ENCODE measurements at regions not wholly inside any gene's neighbourhood (a gene's known extent, or its start where the extent isn't known, plus 50 kb on each side); places are given as distances from the start of the nearest gene placed in this dataset.

GRCh38 chr2:217325251-217325650 lies 465.4 kb upstream of the TNP1 start (continued):
- TF ChIP-seq CREB1 (CRISPR knock-in tag; IDR thresholded peaks at IDR 0.05; ENCODE audit: low read depth) (no peak), ZNF114 (CRISPR knock-in tag; IDR thresholded peaks at IDR 0.05) (no peak), ZNF331 (CRISPR knock-in tag; IDR thresholded peaks at IDR 0.05; ENCODE audit: low read depth) (no peak), POLR2AphosphoS5 (IDR thresholded peaks at IDR 0.05; ENCODE audit: low read depth) (no peak), JUNB (IDR thresholded peaks at IDR 0.05; ENCODE audit: unreplicated experiment) (no peak)
- TF ChIP-seq, protein P1, sequence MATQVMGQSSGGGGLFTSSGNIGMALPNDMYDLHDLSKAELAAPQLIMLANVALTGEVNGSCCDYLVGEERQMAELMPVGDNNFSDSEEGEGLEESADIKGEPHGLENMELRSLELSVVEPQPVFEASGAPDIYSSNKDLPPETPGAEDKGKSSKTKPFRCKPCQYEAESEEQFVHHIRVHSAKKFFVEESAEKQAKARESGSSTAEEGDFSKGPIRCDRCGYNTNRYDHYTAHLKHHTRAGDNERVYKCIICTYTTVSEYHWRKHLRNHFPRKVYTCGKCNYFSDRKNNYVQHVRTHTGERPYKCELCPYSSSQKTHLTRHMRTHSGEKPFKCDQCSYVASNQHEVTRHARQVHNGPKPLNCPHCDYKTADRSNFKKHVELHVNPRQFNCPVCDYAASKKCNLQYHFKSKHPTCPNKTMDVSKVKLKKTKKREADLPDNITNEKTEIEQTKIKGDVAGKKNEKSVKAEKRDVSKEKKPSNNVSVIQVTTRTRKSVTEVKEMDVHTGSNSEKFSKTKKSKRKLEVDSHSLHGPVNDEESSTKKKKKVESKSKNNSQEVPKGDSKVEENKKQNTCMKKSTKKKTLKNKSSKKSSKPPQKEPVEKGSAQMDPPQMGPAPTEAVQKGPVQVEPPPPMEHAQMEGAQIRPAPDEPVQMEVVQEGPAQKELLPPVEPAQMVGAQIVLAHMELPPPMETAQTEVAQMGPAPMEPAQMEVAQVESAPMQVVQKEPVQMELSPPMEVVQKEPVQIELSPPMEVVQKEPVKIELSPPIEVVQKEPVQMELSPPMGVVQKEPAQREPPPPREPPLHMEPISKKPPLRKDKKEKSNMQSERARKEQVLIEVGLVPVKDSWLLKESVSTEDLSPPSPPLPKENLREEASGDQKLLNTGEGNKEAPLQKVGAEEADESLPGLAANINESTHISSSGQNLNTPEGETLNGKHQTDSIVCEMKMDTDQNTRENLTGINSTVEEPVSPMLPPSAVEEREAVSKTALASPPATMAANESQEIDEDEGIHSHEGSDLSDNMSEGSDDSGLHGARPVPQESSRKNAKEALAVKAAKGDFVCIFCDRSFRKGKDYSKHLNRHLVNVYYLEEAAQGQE (IDR thresholded peaks at IDR 0.05; ENCODE audit: unreplicated experiment): no peak

DNA sequence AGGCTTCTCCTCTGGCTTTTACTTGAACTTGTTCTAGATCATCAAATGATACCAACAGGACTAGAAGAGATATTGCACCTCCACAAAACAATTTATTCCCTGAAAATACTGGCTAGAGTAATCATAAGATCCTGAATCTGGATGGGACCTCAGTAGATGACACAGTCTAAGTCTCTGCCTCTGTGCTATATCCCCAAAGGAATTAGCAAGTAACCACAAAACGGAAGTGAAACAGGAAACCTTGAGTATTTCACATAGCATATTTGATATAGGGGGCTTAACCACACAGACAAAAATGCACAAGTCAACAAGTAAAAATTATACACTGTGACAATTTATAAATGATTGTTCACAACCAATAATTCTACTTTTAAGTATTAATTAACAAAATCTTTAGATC lies 456.9 kb upstream of the TNP1 start:
- Histone ChIP-seq H3K9me2 (ENCODE audit: insufficient read depth) (no peaks in the 10 kb centered on the region; the same call in 1 of the 2 replicates), H2AFZ (no peak overlapping the region), H4K20me1 (replicated peaks; ENCODE audit: insufficient read depth) (no peaks in the 10 kb centered on the region), H3K36me3 (ENCODE audit: insufficient read depth) (no peaks in the 10 kb centered on the region), H3F3A (replicated peaks; ENCODE audit: low read depth) (no peaks in the 10 kb centered on the region), H3K4me2 (no peak overlapping the region), H3K4me3 (no peak overlapping the region), H3K4me1 (ENCODE audit: insufficient read depth) (no peaks in the 10 kb centered on the region), H3K27ac (ENCODE audit: low read depth) (no peak overlapping the region), H3K79me2 (replicated peaks; ENCODE audit: insufficient read depth) (no peaks in the 10 kb centered on the region), H3K27me3 (ENCODE audit: insufficient read depth) (no peaks in the 10 kb centered on the region)
- Mint-ChIP-seq H3K9me3 (peaks cover 7% of the 10 kb centered on the region), H3K27ac (no peak overlapping the region), H3K36me3 (ENCODE audit: low read depth) (peaks cover 5% of the 10 kb centered on the region), H3K27me3 (ENCODE audit: insufficient read depth, low read depth, poor library complexity) (no peaks in the 10 kb centered on the region), H3K4me1 (no peaks in the 10 kb centered on the region), H3K4me3 (no peak overlapping the region)
- TF ChIP-seq NANOG (IDR thresholded peaks at IDR 0.05; ENCODE audit: borderline replicate concordance): no peak
- TF ChIP-seq STAT1 (IDR thresholded peaks at IDR 0.05; ENCODE audit: unreplicated experiment): no peak
- ATAC-seq (no peak), DNase-seq (ENCODE audit: low spot score) (no peak)

DNA sequence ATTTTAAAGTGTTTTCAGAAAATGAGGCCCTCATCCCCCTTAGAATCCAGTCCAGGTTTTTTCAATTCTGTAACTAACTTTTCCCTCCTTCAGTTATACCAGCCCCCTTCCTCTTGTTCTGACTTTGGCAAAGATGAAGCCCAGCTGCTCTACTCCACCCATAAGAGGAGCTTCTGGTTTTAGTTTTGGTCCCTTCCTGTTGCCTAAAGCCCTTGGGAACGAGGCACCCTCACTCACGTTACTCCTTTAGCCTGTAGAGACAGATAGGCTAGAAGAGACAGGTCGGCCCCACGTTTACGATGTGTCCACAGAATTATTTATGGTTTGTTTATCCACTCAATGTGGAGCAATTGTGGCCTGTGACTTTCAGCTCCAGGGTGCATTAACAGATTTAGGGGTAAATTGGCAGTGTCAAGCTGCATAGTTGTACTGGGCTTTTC lies 454.2 kb upstream of the TNP1 start:
- H3K79me2 ChIP-seq (replicated peaks; ENCODE audit: insufficient read depth): no peaks in the 10 kb centered on the region
- no peak for TF ChIP-seq ZNF331 (CRISPR knock-in tag; IDR thresholded peaks at IDR 0.05; ENCODE audit: low read depth)
- TF ChIP-seq STAT1 (IDR thresholded peaks at IDR 0.05; ENCODE audit: unreplicated experiment): no peak
- TF ChIP-seq EZH2 (IDR thresholded peaks at IDR 0.05; ENCODE audit: low read depth, unreplicated experiment): no peak
- no peak for TF ChIP-seq NANOG (IDR thresholded peaks at IDR 0.05; ENCODE audit: borderline replicate concordance)
- no peak for TF ChIP-seq CTCF (conservative IDR thresholded peaks at IDR 0.05; ENCODE audit: low read depth in 2 of 2)
- TF ChIP-seq EZH2phosphoT487 (IDR thresholded peaks at IDR 0.05; ENCODE audit: unreplicated experiment): no peak
- no peak for TF ChIP-seq POLR2AphosphoS5 (IDR thresholded peaks at IDR 0.05; ENCODE audit: low read depth)

More for the DNA sequence above, 454.2 kb upstream of the TNP1 start:
- H3K4me1 Mint-ChIP-seq: no peaks in the 10 kb centered on the region
- Histone ChIP-seq H3K4me1 (ENCODE audit: insufficient read depth) (no peaks in the 10 kb centered on the region), H3K27ac (ENCODE audit: low read depth) (no peak overlapping the region), H3K9me2 (ENCODE audit: insufficient read depth) (no peaks in the 10 kb centered on the region; the same call in 1 of the 2 replicates), H3K4me3 (no peak overlapping the region), H3K27me3 (ENCODE audit: insufficient read depth) (no peaks in the 10 kb centered on the region), H4K20me1 (replicated peaks; ENCODE audit: insufficient read depth) (no peaks in the 10 kb centered on the region), H3K36me3 (ENCODE audit: insufficient read depth) (no peaks in the 10 kb centered on the region), H2AFZ (no peak overlapping the region), H3F3A (replicated peaks; ENCODE audit: low read depth) (no peaks in the 10 kb centered on the region), H3K4me2 (no peak overlapping the region)
- no peaks in the 10 kb centered on the region for H3K27me3 Mint-ChIP-seq (ENCODE audit: insufficient read depth, low read depth, poor library complexity)
- DNase-seq (ENCODE audit: low spot score): no peak
- peaks cover 13% of the 10 kb centered on the region for H3K9me3 Mint-ChIP-seq
- H3K36me3 Mint-ChIP-seq (ENCODE audit: low read depth): peaks cover 5% of the 10 kb centered on the region
- no peak overlapping the region for H3K4me3 Mint-ChIP-seq
- no peak overlapping the region for H3K27ac Mint-ChIP-seq
- no peak for ATAC-seq
